HG03159 (cell line): ENCODE measurements at regions not wholly inside any gene's neighbourhood (a gene's known extent, or its start where the extent isn't known, plus 50 kb on each side); places are given as distances from the start of the nearest gene placed in this dataset.
"Not testable (repeated sequence)": the region's sequence is repeated elsewhere in the genome, so short reads cannot be mapped to it uniquely, and the experiment has no call there.

ENCODE experiments used
- ATAC-seq: cut with Tn5 transposase; IDR thresholded peaks from one replicate; pipeline ENCODE4 v1.9.1; 2021; ENCODE audit warnings: mild to moderate bottlenecking, moderate library complexity; ENCODE audit not compliant: unreplicated experiment

DNA sequence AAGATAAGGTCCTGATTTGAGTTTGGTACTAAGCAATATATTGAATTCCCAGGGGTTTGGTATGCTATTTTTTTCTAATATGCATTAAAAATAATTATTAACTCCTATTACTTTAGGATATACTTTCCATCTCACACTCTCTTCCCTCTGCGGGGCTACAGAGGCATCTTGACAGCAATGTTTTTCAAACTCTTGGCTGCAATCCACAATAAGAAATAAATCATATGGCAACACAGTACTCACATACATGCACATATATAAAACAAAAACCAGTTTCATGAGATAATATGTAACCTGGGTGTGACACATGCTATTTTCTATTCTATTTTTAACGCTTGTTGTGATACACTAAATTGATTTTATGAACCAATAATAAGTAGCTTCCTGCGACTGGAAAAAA, 189.5 kb downstream of the UNC5CL start:
- ATAC-seq: no peak

DNA sequence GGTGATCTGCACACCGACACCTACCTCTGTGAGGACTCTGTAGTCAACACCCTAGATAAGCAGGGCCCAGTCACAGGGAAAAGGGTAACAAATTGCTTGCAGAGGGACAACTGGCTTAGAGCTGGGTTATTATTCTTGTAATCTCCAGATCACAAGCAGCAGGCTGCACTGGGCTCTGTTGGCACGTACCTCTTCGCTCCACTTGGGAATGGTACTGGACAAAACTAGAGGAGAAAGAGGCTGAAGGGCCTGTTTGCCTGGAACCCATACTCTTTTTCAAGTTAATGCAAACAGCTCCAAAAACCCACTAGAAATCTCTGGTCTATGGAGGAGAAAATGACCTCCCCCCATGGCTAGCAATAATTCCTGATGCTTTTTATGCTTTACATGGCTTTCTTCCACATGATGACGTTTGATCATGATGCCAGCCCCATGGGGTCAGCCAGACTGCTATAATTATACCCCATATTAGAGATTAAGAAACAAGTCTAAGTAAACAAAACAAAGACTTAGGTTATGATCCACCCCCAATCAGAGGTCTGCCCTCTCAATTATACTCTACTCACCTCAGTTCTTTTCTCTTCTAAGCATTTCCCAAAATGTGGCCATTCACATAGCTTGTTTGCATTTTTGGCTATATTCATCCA, 190.0 kb downstream of the UNC5CL start:
- no peak for ATAC-seq

DNA sequence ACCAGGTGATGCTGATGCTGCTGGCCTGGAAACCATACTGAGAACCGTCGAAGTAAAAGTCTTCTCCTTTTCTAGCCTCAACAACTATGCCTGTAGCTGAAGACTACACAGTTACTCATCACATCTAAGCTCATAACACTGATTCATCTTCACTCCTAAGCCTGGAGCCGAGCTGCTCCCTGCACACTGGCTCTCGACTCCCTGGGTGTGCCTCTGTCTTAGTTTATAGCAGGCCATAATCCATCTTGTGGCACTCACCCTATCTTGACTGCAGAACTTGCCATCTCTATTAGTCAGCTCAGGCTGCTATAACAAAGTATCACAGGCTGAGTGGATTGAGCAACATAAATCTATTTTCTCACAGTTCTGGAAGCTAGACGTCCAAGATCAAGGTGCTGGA, 191.0 kb downstream of the UNC5CL start:
- no peak for ATAC-seq

DNA sequence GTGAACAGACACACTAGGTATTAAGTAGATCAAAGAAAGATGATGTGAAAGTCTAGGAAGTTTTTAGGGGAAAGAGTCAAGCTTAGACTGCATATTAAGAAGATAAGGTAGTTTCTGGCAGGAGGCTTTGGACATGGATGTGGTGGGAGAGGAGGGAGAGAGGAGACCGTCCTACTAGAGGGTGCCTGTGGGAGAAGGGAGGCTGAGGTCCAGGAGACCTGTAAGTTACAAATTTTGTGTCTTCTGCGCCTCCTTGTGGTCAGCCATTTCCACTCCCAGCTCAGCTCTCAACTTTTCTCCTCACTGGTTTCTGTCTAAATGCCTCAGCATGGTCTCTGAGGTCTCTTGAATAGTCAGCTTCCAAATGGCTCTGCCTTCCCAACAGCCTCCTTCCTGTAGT, 193.5 kb downstream of the UNC5CL start:
- no peak for ATAC-seq

DNA sequence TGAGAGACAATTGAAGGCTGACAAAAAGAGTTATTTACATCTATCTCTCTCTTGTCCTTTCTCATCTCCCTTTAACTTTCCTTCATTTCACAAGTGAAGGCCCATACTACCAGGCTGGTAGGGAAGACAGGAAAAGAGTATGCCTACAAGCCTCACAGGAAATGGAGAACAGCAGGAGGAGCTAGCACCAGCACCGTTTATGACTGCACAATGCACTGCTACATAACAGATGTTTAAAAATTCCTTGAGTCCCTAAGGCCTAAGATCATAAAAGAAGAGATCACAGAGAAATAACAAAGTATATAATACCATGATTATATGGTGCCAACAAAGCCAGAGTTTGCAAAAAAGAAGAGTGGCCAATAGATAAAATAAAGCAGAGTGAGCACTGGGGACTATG, 194.8 kb downstream of the UNC5CL start:
- no peak for ATAC-seq

DNA sequence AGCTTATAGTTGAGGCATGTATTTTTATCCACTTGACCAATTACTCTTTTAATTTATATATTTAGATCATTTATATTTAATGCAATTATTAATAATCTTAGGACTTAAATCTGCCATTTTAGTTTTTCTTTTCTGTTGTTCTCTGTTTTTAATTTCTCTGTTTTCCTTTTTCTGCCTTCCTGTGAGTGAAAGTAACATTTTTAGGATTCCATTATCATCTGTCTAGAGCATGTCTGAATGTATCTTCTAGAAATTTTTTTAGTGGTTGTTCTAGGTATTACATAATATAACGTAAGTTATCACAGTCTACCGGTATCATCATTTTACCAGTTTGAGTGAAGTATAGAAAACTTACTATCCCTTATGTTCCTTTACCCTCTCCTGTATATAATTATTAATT, 197.3 kb downstream of the UNC5CL start:
- no peak for ATAC-seq

DNA sequence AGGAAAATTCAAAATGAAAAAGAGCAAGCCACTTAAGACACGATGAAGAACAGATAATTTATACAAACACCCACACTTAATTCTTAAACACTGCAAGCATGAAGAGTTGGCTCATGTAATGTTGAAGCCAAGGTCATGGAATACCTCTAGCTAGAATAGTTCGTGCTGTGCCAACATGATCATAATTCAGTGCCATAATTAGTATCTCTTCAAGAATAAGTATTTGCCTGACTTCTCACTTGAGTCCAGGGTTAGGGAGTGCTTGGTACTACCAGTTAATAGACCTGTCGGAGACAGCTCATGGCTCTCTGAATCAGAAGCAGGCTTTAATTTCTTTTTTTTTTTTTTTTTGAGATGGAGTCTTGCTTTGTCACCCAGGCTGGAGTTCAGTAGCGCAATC, 206.3 kb downstream of the UNC5CL start:
- ATAC-seq: no peak

DNA sequence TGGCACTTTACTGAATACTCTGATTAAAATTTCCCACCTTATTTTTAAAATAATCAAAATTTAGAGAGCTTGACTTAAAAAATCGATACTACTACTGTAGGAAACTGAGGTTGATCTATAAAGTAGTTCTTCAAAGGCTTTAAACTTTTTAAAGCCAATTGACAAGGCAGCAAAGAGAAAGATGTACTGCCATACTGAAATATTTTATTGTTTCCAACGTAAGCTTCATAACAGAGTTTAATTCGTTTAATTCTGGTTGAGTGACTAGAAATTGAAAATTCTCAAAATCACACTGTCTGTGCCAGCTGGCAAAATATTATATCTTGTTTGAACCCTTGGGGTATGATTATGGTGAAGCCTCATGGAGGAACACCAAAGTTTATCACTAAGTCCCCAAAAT, 207.6 kb downstream of the UNC5CL start:
- ATAC-seq: no peak

DNA sequence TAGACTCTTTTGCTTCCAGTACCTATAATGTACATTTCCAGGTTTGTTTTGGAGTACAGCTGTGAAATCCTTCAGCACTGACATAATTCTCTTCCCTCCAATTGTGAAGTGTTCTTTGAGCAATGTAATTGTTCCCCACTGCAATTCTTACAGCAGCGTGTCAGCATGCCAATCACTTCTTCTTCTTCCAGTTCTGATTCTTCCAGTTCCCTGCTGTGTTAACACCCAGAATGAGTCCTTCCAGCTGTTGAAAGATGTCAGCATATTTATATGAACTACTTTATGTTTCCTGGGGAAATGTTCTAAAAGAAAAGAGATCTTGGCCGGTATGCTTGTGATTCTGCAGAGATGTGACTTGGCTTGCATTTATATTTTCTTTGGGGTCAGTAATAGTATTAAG, 213.9 kb downstream of the UNC5CL start:
- ATAC-seq: no peak

DNA sequence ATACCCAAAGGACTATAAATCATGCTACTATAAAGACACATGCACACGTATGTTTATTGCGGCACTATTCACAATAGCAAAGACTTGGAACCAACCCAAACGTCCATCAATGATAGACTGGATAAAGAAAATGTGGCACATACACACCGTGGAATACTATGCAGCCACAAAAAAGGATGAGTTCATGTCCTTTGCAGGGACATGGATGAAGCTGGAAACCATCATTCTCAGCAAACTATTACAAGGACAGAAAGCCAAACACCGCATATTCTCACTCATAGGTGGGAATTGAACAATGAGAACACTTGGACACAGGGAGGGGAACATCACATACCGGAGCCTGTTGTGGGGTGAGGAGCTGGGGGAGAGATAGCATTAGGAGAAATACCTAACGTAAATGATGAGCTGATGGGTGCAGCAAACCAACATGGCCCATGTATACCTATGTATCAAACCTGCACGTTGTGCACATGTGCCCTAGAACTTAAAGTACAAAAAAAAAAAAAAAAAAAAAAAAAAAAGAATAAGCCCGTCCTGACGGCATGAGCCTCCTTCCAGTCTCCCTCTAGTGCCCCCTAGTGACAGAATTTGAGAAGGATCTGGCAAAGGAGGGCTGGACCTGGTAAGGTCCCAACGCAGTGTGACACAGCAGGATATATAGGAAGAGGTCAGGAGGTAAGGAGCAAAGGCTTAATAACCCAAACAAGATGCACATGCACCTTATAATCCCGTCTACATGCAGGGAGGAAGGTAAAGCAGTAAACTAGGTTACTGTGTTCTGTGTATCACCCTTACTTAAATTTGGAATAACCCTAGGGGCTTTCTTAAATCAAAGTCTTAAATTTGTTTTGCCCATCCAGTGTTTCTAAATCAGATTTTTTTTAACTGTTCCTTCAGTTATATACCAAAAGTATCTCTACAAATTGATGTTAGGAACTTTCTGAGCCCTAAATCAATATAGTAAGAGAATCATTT, 214.8 kb downstream of the UNC5CL start:
- not testable (repeated sequence) for ATAC-seq

DNA sequence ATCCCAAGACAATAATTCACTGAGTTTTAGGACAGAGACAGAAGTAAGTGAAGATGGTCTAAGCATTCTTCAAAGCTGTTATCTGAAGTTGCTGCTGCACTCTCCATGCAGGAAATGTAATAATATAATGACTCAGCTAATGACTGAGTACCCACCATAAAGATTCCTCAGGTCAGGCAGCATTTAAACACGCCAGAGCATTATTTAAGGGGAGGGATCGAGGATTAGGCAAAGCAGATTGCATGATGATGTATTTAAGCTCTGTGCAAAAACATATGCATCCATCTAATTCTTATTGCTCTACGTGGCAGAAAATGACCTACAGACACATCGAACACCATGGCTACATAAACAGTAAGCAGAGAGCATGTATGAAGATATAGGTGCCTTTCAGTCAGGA, 216.4 kb downstream of the UNC5CL start:
- ATAC-seq: no peak

DNA sequence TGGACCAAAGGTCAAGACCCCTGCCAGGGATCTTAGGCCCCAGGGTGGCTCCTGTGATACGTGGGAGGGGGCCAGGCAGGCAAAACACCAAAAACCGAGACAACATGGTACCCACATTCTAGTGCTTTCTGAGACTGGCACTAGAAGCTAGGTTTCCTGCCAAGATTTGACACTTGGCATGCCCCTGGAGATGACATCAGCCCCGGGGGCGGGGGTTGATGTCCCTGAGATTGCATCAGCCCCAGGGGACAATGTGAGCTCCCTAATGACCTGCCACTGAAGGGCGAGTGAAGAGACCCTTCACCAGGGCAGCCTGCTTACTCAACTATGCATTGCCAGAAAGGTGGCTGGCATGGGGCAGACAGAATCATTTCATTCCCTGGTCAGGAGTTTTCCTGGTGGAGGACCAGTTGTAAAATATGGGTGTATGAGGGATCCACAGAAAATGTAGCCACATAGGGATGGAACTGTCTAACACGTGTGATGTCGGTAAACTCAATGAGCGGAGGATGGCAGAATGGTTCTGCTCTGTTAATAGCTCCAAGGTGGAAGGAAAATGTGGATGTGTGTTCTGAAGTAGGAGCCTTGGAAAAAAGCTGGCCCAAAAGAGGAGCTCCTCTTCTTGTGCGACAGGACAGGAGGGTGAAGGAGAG, 219.7 kb downstream of the UNC5CL start:
- no peak for ATAC-seq

DNA sequence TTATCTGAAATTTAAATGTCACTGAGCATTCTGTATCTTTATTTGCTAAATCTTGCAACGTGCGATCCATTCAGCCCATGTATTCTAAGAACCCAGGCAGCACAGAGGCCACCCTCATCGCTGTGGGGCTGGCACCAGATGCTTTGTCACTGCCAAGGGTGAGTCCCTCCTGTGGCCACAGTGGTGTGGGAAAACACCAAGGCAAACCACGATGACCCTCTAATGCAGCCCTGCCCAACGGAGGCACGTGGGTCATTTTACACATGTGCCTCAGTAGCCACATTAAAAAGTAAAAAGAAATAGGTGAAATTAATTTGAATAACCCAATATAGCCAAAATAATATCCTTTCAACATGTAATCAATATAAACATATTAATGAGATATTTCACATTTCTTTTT, 221.7 kb downstream of the UNC5CL start:
- ATAC-seq: no peak

DNA sequence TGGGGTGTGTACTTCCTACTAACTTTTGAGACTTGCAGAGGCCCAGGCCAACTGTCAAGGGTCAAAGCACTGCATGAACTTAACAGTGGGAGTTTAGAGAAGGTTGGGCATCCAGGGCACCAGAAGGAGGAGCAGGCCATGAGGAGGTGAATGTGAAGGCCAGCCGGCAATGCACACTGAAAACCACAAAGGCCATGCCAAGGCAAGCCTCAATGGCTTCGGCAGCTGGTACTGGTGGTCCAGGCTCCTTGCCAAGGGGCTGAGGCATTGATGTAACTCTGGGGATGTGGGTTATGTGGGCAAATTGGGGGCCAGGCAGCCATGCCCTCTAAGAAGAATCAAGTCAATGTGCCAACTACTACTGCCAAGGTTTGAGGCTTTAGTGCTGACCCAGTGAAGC, 222.4 kb downstream of the UNC5CL start:
- ATAC-seq: no peak

DNA sequence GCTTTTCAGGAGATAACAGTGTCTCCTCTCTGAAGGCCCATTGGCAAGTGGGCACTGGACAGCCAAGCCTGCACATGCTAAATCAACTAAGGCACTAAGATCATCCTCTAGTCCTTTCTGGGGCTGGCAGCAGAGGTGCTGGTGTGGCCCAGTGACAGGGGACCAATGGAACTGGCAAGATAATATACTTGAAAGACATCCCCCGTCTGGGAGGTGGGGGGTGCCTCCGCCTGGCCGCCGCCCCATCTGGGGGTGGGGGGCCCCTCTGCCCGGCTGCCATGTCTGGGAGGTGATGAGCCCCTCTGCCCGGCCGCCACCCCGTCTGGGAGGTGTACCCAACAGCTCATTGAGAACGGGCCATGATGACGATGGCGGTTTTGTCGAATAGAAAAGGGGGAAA, 223.3 kb downstream of the UNC5CL start:
- ATAC-seq: no peak

DNA sequence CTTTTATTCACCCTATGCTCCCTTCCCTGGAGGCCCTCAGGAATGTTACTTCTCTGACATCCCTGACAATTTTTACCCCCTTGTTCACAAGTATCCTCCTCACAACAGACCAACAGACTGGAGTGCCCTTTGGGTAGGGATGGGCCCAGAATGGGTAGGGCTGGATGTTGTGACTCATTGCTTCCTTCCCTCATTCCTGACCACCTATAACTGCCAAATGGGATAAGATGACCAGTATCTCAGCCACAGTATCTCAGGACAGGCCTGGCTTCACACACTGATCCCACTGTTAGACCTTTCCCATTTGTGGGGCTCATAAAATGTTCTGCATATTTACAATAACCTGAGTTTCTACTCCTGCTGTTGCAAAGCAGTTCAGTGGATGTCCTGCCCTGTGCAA, 223.0 kb upstream of the LRFN2 start:
- ATAC-seq: no peak

DNA sequence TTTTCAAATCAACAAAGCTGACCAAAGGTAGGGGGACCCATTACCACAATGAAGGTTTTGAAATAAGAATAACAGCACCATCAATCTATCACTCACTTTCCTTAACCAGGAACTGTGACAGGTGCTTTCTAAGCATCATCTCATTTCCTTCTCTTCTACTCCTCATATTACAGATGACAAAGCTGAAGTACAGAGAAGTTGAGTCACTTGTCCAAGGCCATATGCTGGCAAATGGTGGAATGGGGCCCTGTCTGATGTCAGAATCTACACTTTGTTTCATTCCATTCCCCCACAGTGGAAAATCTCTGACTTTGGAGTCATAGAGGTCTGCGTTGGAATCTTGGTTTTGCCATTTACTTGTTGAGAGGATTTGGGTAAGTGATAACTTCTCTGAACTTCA, 222.5 kb upstream of the LRFN2 start:
- no peak for ATAC-seq

DNA sequence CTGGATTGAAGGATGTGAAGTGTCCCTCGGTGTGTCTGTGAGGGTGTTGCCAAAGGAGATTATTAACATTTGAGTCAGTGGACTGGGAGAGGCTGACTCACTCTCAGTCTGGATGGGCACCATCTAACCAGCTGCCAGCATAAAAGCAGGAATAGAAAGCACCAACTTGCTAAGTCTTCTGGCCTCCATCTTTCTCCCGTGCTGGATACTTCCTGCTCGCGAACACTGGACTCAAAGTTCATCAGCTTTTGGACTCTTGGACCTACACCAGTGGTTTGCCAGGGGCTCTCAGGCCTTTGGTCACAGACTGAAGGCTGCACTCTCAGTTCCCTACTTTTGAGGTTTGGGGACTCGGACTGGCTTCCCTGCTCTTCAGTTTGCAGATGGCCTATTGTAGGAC, 220.3 kb upstream of the LRFN2 start:
- no peak for ATAC-seq

DNA sequence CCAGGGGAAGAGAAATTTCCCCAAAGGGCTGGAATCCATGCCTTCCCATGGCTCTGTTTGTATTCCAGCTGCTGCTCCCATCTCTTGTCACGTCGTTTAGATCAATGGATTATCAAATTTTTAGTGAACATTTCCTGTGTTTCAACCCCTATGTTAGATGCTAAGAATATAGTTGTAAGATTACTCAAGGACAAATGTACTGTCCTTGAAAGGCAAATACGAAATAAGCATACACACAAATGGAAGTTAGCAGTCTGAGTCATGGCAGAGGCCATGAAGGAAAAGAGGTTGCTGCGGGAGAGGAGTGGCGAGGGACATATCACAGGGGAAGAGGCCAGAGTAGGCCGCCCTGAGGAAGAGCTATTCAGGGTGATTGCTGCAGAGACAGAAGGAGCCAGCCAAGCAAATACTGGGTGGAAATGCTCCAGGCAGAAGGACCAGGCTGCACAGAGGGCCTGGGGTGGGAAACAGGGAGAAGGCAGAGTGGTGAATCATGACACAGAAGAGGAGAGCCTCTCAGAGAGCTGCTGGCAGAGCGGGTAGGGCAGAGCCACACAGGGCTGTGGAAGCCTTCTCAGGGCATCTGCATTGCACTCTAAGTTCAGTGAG, 219.2 kb upstream of the LRFN2 start:
- ATAC-seq: no peak

DNA sequence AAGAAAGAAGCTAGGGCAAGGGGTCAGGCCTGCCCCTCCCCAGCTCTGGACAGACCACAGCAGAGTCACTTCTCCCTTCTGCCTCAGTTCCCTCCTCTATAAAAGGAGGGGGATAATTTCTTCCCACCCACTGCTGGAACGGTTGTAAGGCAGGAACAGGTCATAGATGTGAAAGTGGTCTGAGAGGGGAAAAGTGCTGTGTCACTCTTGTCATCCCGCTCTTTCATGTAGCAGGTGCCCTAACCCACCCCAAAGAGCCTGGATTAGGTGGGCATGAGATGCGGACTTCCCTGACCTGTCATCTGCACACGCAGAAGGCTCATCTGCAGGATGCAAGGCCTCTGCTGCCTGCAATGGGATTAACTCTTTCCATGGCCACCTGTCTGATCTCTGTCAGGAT, 218.2 kb upstream of the LRFN2 start:
- ATAC-seq: no peak

DNA sequence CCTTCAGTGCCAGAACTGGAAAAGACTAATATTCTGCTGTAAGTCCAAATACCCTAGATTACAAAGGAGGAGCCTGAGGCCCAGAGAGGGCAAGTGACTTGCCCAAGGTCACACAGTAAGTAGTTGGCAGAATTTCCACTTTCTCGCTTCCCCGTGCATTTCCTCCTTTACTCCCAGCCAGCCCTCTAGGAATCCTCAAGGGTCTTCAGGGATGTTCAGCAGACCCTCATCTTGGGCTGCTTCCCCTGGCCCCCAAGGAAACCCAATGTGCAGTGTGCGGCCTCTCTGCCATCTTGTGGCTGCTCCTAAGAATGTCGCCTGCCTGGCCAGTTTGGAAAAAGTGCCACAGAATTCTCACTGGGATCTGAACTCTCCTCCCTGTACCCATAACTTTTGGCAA, 217.7 kb upstream of the LRFN2 start:
- ATAC-seq: no peak
